ENCODE measurements at regions not wholly inside any gene's neighbourhood (a gene's known extent, or its start where the extent isn't known, plus 50 kb on each side); places are given as distances from the start of the nearest gene placed in this dataset.
A peak's percentile ranks its signal among the peaks of the same experiment; 100 is the strongest.

GRCh38 chr2:41782306-41783158 lies 265.3 kb upstream of the PKDCC start:
- H2AFZ ChIP-seq: no peak overlapping the region
- intact Hi-C loops (cut with micrococcal nuclease; ENCODE audit: unreplicated experiment): loop anchor here (1.0 to 5.0 kb wide), 4 partner anchors 368 to 1945 kb away; no protein-coding TSS in a partner anchor
- ChIA-PET CTCF (no interaction called here), POLR2A (ENCODE audit: unreplicated experiment) (no interaction called here)
- H3K4me2 ChIP-seq: no peak overlapping the region
- no peak overlapping the region for H3K27ac ChIP-seq
- no peaks in the 10 kb centered on the region for H3F3A ChIP-seq (ENCODE audit: insufficient read depth, low read depth)
- H3K4me1 ChIP-seq (replicated peaks; ENCODE audit: insufficient read depth): no peaks in the 10 kb centered on the region
- no peaks in the 10 kb centered on the region for H3K79me2 ChIP-seq (ENCODE audit: low read depth)
- TF ChIP-seq CTCF (conservative IDR thresholded peaks at IDR 0.05): peak; percentile 97
- TF ChIP-seq EZH2 (IDR thresholded peaks at IDR 0.05; ENCODE audit: low read depth): no peak
- H3K27me3 ChIP-seq (ENCODE audit: insufficient read depth, low read depth): peaks cover 26% of the 10 kb centered on the region; the same call in 1 of the 2 replicates
- H3K36me3 ChIP-seq (ENCODE audit: low read depth): no peaks in the 10 kb centered on the region
- H4K20me1 ChIP-seq (ENCODE audit: insufficient read depth): no peaks in the 10 kb centered on the region
- no peaks in the 10 kb centered on the region for H3K9me2 ChIP-seq (ENCODE audit: insufficient read depth)
- no TSS peak for BruUV-seq (replicated peaks)
- H3K9me3 ChIP-seq (ENCODE audit: insufficient read depth, low read depth): no peaks in the 10 kb centered on the region
- H3K4me3 ChIP-seq: no peak overlapping the region
- peak in 1 of 2 experiments; percentile 24 for DNase-seq

GRCh38 chr2:41784496-41784895 lies 263.3 kb upstream of the PKDCC start:
- Histone ChIP-seq H3K27me3 (ENCODE audit: insufficient read depth, low read depth) (peaks cover 26% of the 10 kb centered on the region; the same call in 1 of the 2 replicates), H2AFZ (no peak overlapping the region), H3F3A (ENCODE audit: insufficient read depth, low read depth) (no peaks in the 10 kb centered on the region), H3K9me2 (ENCODE audit: insufficient read depth) (no peaks in the 10 kb centered on the region), H4K20me1 (ENCODE audit: insufficient read depth) (no peaks in the 10 kb centered on the region), H3K4me1 (replicated peaks; ENCODE audit: insufficient read depth) (no peaks in the 10 kb centered on the region), H3K27ac (no peak overlapping the region), H3K4me3 (no peak overlapping the region), H3K4me2 (no peak overlapping the region), H3K36me3 (ENCODE audit: low read depth) (no peaks in the 10 kb centered on the region), H3K9me3 (ENCODE audit: insufficient read depth, low read depth) (no peaks in the 10 kb centered on the region), H3K79me2 (ENCODE audit: low read depth) (no peaks in the 10 kb centered on the region)
- intact Hi-C loops (cut with micrococcal nuclease; ENCODE audit: unreplicated experiment): loop anchor here (5.0 kb wide), 2 partner anchors 1022 to 1947 kb away; no protein-coding TSS in a partner anchor
- POLR2A ChIA-PET (ENCODE audit: unreplicated experiment): no interaction called here
- BruUV-seq (replicated peaks): no TSS peak
- CTCF ChIA-PET: no interaction called here
- TF ChIP-seq EZH2 (IDR thresholded peaks at IDR 0.05; ENCODE audit: low read depth) (no peak), CTCF (conservative IDR thresholded peaks at IDR 0.05) (no peak)
- no peak for DNase-seq

- no peak for TF ChIP-seq CTCF (conservative IDR thresholded peaks at IDR 0.05)
- TF ChIP-seq EZH2 (IDR thresholded peaks at IDR 0.05; ENCODE audit: low read depth): no peak
These were observed 262.4 kb upstream of the PKDCC start for GRCh38 chr2:41785251-41786022.

More at GRCh38 chr2:41785251-41786022, 262.4 kb upstream of the PKDCC start:
- Histone ChIP-seq H3K27ac (no peak overlapping the region), H3K79me2 (ENCODE audit: low read depth) (no peaks in the 10 kb centered on the region), H3F3A (ENCODE audit: insufficient read depth, low read depth) (no peaks in the 10 kb centered on the region), H2AFZ (no peak overlapping the region), H3K9me2 (ENCODE audit: insufficient read depth) (no peaks in the 10 kb centered on the region), H3K4me2 (no peak overlapping the region), H3K27me3 (ENCODE audit: insufficient read depth, low read depth) (peaks cover 26% of the 10 kb centered on the region; the same call in 1 of the 2 replicates), H3K4me3 (no peak overlapping the region), H3K9me3 (ENCODE audit: insufficient read depth, low read depth) (no peaks in the 10 kb centered on the region), H4K20me1 (ENCODE audit: insufficient read depth) (no peaks in the 10 kb centered on the region), H3K36me3 (ENCODE audit: low read depth) (no peaks in the 10 kb centered on the region), H3K4me1 (replicated peaks; ENCODE audit: insufficient read depth) (no peaks in the 10 kb centered on the region)
- DNase-seq: no peak
- intact Hi-C loops (cut with micrococcal nuclease; ENCODE audit: unreplicated experiment): no loop called here
- ChIA-PET CTCF (interaction anchor here (0.6 kb wide), 1 partner anchor 811 kb away, joined by 3 read pairs; no protein-coding TSS in a partner anchor), POLR2A (ENCODE audit: unreplicated experiment) (no interaction called here)
- BruUV-seq (replicated peaks): no TSS peak

All from PC-9 (cell line).